ENCODE measurements at regions not wholly inside any gene's neighbourhood (a gene's known extent, or its start where the extent isn't known, plus 50 kb on each side); places are given as distances from the start of the nearest gene placed in this dataset.

DNA sequence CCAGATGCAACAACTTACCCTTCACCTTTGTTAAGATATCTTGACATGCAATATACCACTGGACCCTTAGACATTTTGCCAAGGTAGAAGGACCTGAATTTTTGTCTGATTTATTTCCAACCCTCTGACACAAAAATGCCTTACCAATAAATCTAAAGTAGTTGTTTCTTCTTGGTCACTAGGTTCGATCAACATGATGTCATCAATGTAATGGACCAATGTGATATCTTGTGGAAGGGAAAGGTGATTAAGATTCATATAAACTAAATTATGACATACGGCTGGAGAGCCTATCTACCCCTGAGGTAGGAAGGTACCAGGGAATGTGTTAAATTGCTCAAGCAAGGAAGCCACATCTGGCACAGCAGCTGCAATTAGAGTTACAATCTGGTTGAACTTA, 67.7 kb upstream of the SERPINE2 start (continued):
- TF ChIP-seq REST (IDR thresholded peaks at IDR 0.05; ENCODE audit: unreplicated experiment): no peak
- no peak for TF ChIP-seq EZH2phosphoT487 (IDR thresholded peaks at IDR 0.05; ENCODE audit: unreplicated experiment)
- TF ChIP-seq JUNB (IDR thresholded peaks at IDR 0.05; ENCODE audit: unreplicated experiment): no peak
- TF ChIP-seq STAT1 (IDR thresholded peaks at IDR 0.05; ENCODE audit: unreplicated experiment): no peak
- TF ChIP-seq, protein P1, sequence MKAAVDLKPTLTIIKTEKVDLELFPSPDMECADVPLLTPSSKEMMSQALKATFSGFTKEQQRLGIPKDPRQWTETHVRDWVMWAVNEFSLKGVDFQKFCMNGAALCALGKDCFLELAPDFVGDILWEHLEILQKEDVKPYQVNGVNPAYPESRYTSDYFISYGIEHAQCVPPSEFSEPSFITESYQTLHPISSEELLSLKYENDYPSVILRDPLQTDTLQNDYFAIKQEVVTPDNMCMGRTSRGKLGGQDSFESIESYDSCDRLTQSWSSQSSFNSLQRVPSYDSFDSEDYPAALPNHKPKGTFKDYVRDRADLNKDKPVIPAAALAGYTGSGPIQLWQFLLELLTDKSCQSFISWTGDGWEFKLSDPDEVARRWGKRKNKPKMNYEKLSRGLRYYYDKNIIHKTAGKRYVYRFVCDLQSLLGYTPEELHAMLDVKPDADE (IDR thresholded peaks at IDR 0.05): no peak
- TF ChIP-seq EZH2 (IDR thresholded peaks at IDR 0.05; ENCODE audit: low read depth, unreplicated experiment): no peak
- no peak for TF ChIP-seq POLR2AphosphoS5 (IDR thresholded peaks at IDR 0.05; ENCODE audit: low read depth)
- no peak for TF ChIP-seq CTCF (conservative IDR thresholded peaks at IDR 0.05; ENCODE audit: low read depth in 2 of 2)
- no peak for TF ChIP-seq ZNF331 (CRISPR knock-in tag; IDR thresholded peaks at IDR 0.05; ENCODE audit: low read depth)
- no peak for TF ChIP-seq CREB1 (CRISPR knock-in tag; IDR thresholded peaks at IDR 0.05; ENCODE audit: low read depth)

DNA sequence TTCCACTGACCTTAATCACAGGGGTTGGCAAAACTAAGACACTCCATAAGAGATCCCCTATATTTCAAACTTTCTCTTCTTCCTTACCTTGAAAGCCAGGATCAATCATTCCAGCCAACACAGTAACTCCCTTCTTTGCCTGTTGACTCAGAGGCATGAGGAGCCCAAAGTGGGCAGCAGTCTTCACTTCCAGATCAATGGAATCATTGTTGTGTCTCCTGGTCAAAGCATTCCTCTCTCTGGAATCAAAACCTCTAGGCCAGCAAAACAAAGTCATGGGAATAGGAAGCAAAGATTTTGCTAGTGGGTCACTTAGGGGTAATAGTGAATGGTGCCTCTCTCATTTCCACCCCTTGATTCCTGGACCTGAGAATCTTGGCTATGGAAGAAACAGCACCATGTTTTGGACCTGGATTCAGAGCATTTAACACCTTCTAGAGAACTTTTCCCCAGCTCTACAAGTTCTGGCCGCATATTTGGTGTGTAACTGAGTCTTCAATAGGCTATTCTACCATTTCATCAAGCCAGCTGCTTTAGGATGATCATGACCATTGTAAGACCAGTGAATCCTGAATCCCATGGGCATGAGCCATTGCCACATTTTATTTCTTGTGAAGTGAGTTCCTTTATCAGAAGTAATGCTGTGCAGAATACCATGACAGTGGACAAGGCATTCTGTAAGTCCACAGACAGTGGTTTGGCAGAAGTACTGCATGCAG, 65.7 kb upstream of the SERPINE2 start:
- Mint-ChIP-seq H3K27me3 (ENCODE audit: insufficient read depth, low read depth, poor library complexity) (peaks cover 9% of the 10 kb centered on the region), H3K4me1 (no peaks in the 10 kb centered on the region), H3K9me3 (no peaks in the 10 kb centered on the region), H3K27ac (no peak overlapping the region), H3K4me3 (no peak overlapping the region), H3K36me3 (ENCODE audit: low read depth) (no peaks in the 10 kb centered on the region)
- DNase-seq (ENCODE audit: low spot score) (no peak), ATAC-seq (no peak)
- H3K9me2 ChIP-seq (ENCODE audit: insufficient read depth): peaks cover 20% of the 10 kb centered on the region; the same call in 1 of the 2 replicates
- H3K4me1 ChIP-seq (ENCODE audit: insufficient read depth): no peaks in the 10 kb centered on the region
- H3K4me2 ChIP-seq: no peak overlapping the region
- no peaks in the 10 kb centered on the region for H3K36me3 ChIP-seq (ENCODE audit: insufficient read depth)
- H2AFZ ChIP-seq: no peak overlapping the region
- no peaks in the 10 kb centered on the region for H4K20me1 ChIP-seq (replicated peaks; ENCODE audit: insufficient read depth)
- H3K27me3 ChIP-seq (ENCODE audit: insufficient read depth): no peaks in the 10 kb centered on the region
- H3F3A ChIP-seq (replicated peaks; ENCODE audit: low read depth): no peaks in the 10 kb centered on the region
- H3K27ac ChIP-seq (ENCODE audit: low read depth): no peak overlapping the region
- H3K79me2 ChIP-seq (replicated peaks; ENCODE audit: insufficient read depth): no peaks in the 10 kb centered on the region
- H3K4me3 ChIP-seq: no peak overlapping the region
- TF ChIP-seq CTCF (conservative IDR thresholded peaks at IDR 0.05; ENCODE audit: low read depth in 2 of 2) (no peak), JUNB (IDR thresholded peaks at IDR 0.05; ENCODE audit: unreplicated experiment) (no peak), ZNF331 (CRISPR knock-in tag; IDR thresholded peaks at IDR 0.05; ENCODE audit: low read depth) (no peak)
